H1 (cell line): ENCODE measurements at regions not wholly inside any gene's neighbourhood (a gene's known extent, or its start where the extent isn't known, plus 50 kb on each side); places are given as distances from the start of the nearest gene placed in this dataset.

Experiments used
- CTCF ChIA-PET: fragments of 300-600 bp; sonication (Branson Sonifier 250); formaldehyde crosslinking; loops from one replicate; lab custom pipeline; 2021; ENCODE audit not compliant: partially characterized antibody; lab: Charles Lee
- POLR2A ChIA-PET: fragments of 300-600 bp; sonication (Branson Sonifier 250); formaldehyde crosslinking; loops from one replicate; lab custom pipeline; 2021; ENCODE audit warnings: inconsistent platforms; ENCODE audit not compliant: partially characterized antibody; lab: Charles Lee
- DNase-seq, 2 experiments: peaks; one replicate each; pipeline versions ENCODE4 v3.0.0 to v3.0.0-alpha.2; 2010 to 2022; ENCODE audit warnings: low spot score in 2 of 2, low read depth in 1 of 2, mixed read lengths in 1 of 2
- FAIRE-seq: peaks from 2 replicates; lab custom pipeline; 2011; peaks lifted over from hg19 to GRCh38; lab: Jason Lieb, UNC
- H2AFZ ChIP-seq: 2 replicates; pipeline ENCODE4 v1.8.1; 2012; ENCODE audit warnings: low read length, inconsistent platforms
- H2AK5ac ChIP-seq: 2 replicates; pipeline ENCODE4 v1.6.1; 2013; ENCODE audit warnings: low read depth, low read length
- H2BK120ac ChIP-seq: replicated peaks from 2 replicates; pipeline ENCODE3; 2013; ENCODE audit warnings: low read depth, low read length, inconsistent platforms
- H2BK12ac ChIP-seq: 2 replicates; pipeline ENCODE4 v1.6.1; 2013; ENCODE audit warnings: low read depth, low read length
- H2BK15ac ChIP-seq: 2 replicates; pipeline ENCODE4 v1.6.1; 2013; ENCODE audit warnings: low read length
- H2BK20ac ChIP-seq: 2 replicates; pipeline ENCODE4 v1.6.1; 2013; ENCODE audit warnings: low read length
- H2BK5ac ChIP-seq: 2 replicates; pipeline ENCODE4 v1.6.1; 2013; ENCODE audit warnings: low read depth, low read length
- H3K14ac ChIP-seq: 2 replicates; pipeline ENCODE4 v1.6.1; 2013; ENCODE audit warnings: inconsistent platforms; ENCODE audit not compliant: insufficient read length
- H3K18ac ChIP-seq: 2 replicates; pipeline ENCODE4 v1.6.1; 2013; ENCODE audit warnings: low read length; ENCODE audit errors: extremely low read depth
- H3K23ac ChIP-seq: 2 replicates; pipeline ENCODE4 v1.6.1; 2013; ENCODE audit warnings: inconsistent platforms; ENCODE audit not compliant: insufficient read length
- H3K23me2 ChIP-seq: 2 replicates; pipeline ENCODE4 v1.6.1; 2013; ENCODE audit warnings: low read depth, low read length
- H3K27ac ChIP-seq: 2 replicates; pipeline ENCODE4 v1.6.1; 2011; ENCODE audit warnings: low read depth, low read length, inconsistent platforms
- H3K27me3 ChIP-seq, 4 experiments: replicated peaks in 1 of 4; 1 replicate in 1 of 4; 2 replicates in 3 of 4; pipeline versions ENCODE4 v1.6.1 to v1.8.1; 2011 to 2013; ENCODE audit warnings: low read length in 3 of 4, mild to moderate bottlenecking in 3 of 4, inconsistent platforms in 2 of 4, mixed read lengths in 2 of 4, moderate library complexity in 1 of 4; ENCODE audit not compliant: control insufficient read depth in 3 of 4, insufficient read depth in 3 of 4; ENCODE audit errors: extremely low read depth in 1 of 4
- H3K36me3 ChIP-seq, 4 experiments: 2 replicates each; pipeline versions ENCODE4 v1.6.1 to v1.8.1; 2011 to 2013; ENCODE audit warnings: mild to moderate bottlenecking in 4 of 4, low read length in 3 of 4, moderate library complexity in 2 of 4, control low read depth in 1 of 4, inconsistent platforms in 1 of 4; ENCODE audit not compliant: insufficient read depth in 4 of 4, control insufficient read depth in 2 of 4
- H3K4ac ChIP-seq: replicated peaks from 2 replicates; pipeline ENCODE3; 2013; ENCODE audit warnings: low read length, low read depth, mixed read lengths, inconsistent platforms; ENCODE audit not compliant: insufficient read length
- H3K4me1 ChIP-seq, 4 experiments: replicated peaks in 1 of 4; 1 replicate in 1 of 4; 2 replicates in 3 of 4; pipeline versions ENCODE4 v1.6.1 to v1.8.1; 2011 to 2013; ENCODE audit warnings: low read length in 3 of 4, inconsistent platforms in 2 of 4, mixed read lengths in 1 of 4; ENCODE audit not compliant: insufficient read depth in 4 of 4, control insufficient read depth in 3 of 4
- H3K4me2 ChIP-seq, 2 experiments: 2 replicates each; pipeline versions ENCODE4 v1.6.1 to v1.8.1; 2011 to 2013; ENCODE audit warnings: low read depth in 2 of 2, low read length in 2 of 2, control low read depth in 1 of 2, inconsistent platforms in 1 of 2, mild to moderate bottlenecking in 1 of 2; ENCODE audit not compliant: insufficient read depth in 1 of 2
- H3K4me3 ChIP-seq, 4 experiments: fragments of 200-600, 300-600 bp in 1 of 4; sonication (generic), shearing (Covaris generic), sonication (Bioruptor Twin) in 1 of 4; 2 replicates each; pipeline versions ENCODE4 v1.5.1 to v1.8.1; 2011 to 2016; ENCODE audit warnings: low read length in 4 of 4, low read depth in 3 of 4, control low read depth in 2 of 4, inconsistent platforms in 2 of 4, mild to moderate bottlenecking in 2 of 4, mixed read lengths in 1 of 4, moderate library complexity in 1 of 4; ENCODE audit not compliant: insufficient read depth in 2 of 4; ENCODE audit errors: extremely low read depth in 1 of 4
- H3K56ac ChIP-seq: replicated peaks from 2 replicates; pipeline ENCODE3; 2013; ENCODE audit warnings: low read depth, mild to moderate bottlenecking, mixed read lengths, low read length, inconsistent platforms; ENCODE audit not compliant: insufficient read length
- H3K79me1 ChIP-seq: 2 replicates; pipeline ENCODE4 v1.6.1; 2013; ENCODE audit warnings: low read depth, low read length, control low read depth
- H3K79me2 ChIP-seq, 2 experiments: 2 replicates each; pipeline versions ENCODE4 v1.6.1 to v1.8.1; 2012 to 2013; ENCODE audit warnings: low read length in 2 of 2, mild to moderate bottlenecking in 2 of 2, inconsistent platforms in 1 of 2; ENCODE audit not compliant: insufficient read depth in 2 of 2, control insufficient read depth in 1 of 2
- H3K9ac ChIP-seq, 4 experiments: replicated peaks in 1 of 4; 1 replicate in 1 of 4; 2 replicates in 3 of 4; pipeline versions ENCODE4 v1.6.1 to v1.8.1; 2011 to 2013; ENCODE audit warnings: low read depth in 3 of 4, low read length in 3 of 4, control low read depth in 2 of 4, mild to moderate bottlenecking in 2 of 4, moderate library complexity in 2 of 4, inconsistent platforms in 1 of 4; ENCODE audit errors: extremely low read depth in 1 of 4
- H3K9me3 ChIP-seq, 2 experiments: 2 replicates each; pipeline versions ENCODE4 v1.6.1 to v1.8.1; 2012 to 2013; ENCODE audit warnings: mild to moderate bottlenecking in 2 of 2, moderate library complexity in 2 of 2, control low read depth in 1 of 2, inconsistent platforms in 1 of 2, low read depth in 1 of 2, low read length in 1 of 2, mixed read lengths in 1 of 2; ENCODE audit not compliant: insufficient read depth in 2 of 2
- H4K20me1 ChIP-seq, 2 experiments: replicated peaks in 1 of 2; 2 replicates each; pipeline versions ENCODE3 to v1.8.1; 2011 to 2013; ENCODE audit warnings: inconsistent platforms in 2 of 2, low read length in 2 of 2, mild to moderate bottlenecking in 1 of 2; ENCODE audit not compliant: insufficient read depth in 2 of 2, control insufficient read depth in 1 of 2
- H4K5ac ChIP-seq: 2 replicates; pipeline ENCODE4 v1.6.1; 2013; ENCODE audit warnings: low read length, low read depth, mixed read lengths, inconsistent platforms; ENCODE audit not compliant: insufficient read length
- H4K8ac ChIP-seq: 2 replicates; pipeline ENCODE4 v1.8.0; 2013; ENCODE audit warnings: mild to moderate bottlenecking, moderate library complexity, low read length, inconsistent platforms; ENCODE audit not compliant: insufficient read depth; ENCODE audit errors: extremely low read depth
- H4K91ac ChIP-seq: replicated peaks from 2 replicates; pipeline ENCODE3; 2013; ENCODE audit warnings: low read length, mixed read lengths, inconsistent platforms; ENCODE audit not compliant: insufficient read length
- BACH1 ChIP-seq: IDR thresholded peaks from 2 replicates; pipeline ENCODE4 v1.6.1; 2012; ENCODE audit warnings: low read length, improper control_type of control experiment
- BRCA1 ChIP-seq: IDR thresholded peaks from 2 replicates; pipeline ENCODE4 v1.6.1; 2012; ENCODE audit warnings: low read depth, low read length, improper control_type of control experiment
- CREB1 ChIP-seq: IDR thresholded peaks from 2 replicates; pipeline ENCODE4 v1.6.1; 2012; ENCODE audit warnings: inconsistent platforms
- GTF2F1 ChIP-seq: IDR thresholded peaks from 2 replicates; pipeline ENCODE4 v1.6.1; 2012; ENCODE audit warnings: low read depth, low read length, improper control_type of control experiment, borderline replicate concordance
- HDAC6 ChIP-seq: IDR thresholded peaks from one replicate; pipeline ENCODE4 v1.7.1; 2012; ENCODE audit warnings: low read depth, mild to moderate bottlenecking, inconsistent platforms, low read length, moderate library complexity
- JUND ChIP-seq: IDR thresholded peaks from 2 replicates; pipeline ENCODE4 v1.6.1; 2011; ENCODE audit warnings: mild to moderate bottlenecking, improper control_type of control experiment, low read length
- KDM4A ChIP-seq: IDR thresholded peaks from one replicate; pipeline ENCODE4 v1.7.1; 2012; ENCODE audit warnings: low read depth, mild to moderate bottlenecking, moderate library complexity, low read length, inconsistent platforms; ENCODE audit not compliant: severe bottlenecking
- NANOG ChIP-seq: IDR thresholded peaks from 2 replicates; pipeline ENCODE4 v1.6.1; 2011; ENCODE audit warnings: low read length, low read depth, mild to moderate bottlenecking, inconsistent platforms; ENCODE audit not compliant: insufficient read depth, poor library complexity, severe bottlenecking
- RBBP5 ChIP-seq: IDR thresholded peaks from 2 replicates; pipeline ENCODE4 v1.7.1; 2012; ENCODE audit warnings: low read depth, mild to moderate bottlenecking, inconsistent platforms, low read length, moderate library complexity, borderline replicate concordance
- RFX5 ChIP-seq: IDR thresholded peaks from 2 replicates; pipeline ENCODE4 v1.6.1; 2011; ENCODE audit warnings: low read depth, low read length, improper control_type of control experiment, borderline replicate concordance
- SAP30 ChIP-seq: fragments of 300-600 bp; sonication (generic); IDR thresholded peaks from 2 replicates; pipeline ENCODE4 v1.7.1; 2012; ENCODE audit warnings: low read length, moderate library complexity, mild to moderate bottlenecking, inconsistent platforms; ENCODE audit not compliant: insufficient read depth, insufficient replicate concordance
- TAF7 ChIP-seq: optimal IDR thresholded peaks from 2 replicates; pipeline ENCODE3; 2011; ENCODE audit warnings: low read depth, mild to moderate bottlenecking, inconsistent platforms, low read length, moderate library complexity, borderline replicate concordance
- TBP ChIP-seq: IDR thresholded peaks from 2 replicates; pipeline ENCODE4 v1.6.1; 2011; ENCODE audit warnings: low read depth, low read length, improper control_type of control experiment
- YY1 ChIP-seq: IDR thresholded peaks from 2 replicates; pipeline ENCODE4 v1.6.1; 2011; ENCODE audit warnings: low read depth, mild to moderate bottlenecking, low read length
- WGBS, 2 experiments: shearing (Covaris generic) in 1 of 2; methylation state at CpG; one replicate each; pipeline versions ENCODE4 v1.1.6 to v1.1.7; 2013 to 2015; ENCODE audit warnings: low lambda C conversion rate in 2 of 2, mixed read lengths in 2 of 2, inconsistent platforms in 1 of 2, low coverage in 1 of 2, missing lambda C conversion rate in 1 of 2; ENCODE audit not compliant: insufficient replicate concordance in 2 of 2, insufficient coverage in 1 of 2, insufficient read length in 1 of 2; ENCODE audit errors: extremely low coverage in 1 of 2, missing lambda C conversion rate in 1 of 2; 5-methylcytosine and 5-hydroxymethylcytosine counted together

GRCh38 chr3:64825404-64826120 is 137.8 kb upstream of the ADAMTS9 start:
- Histone ChIP-seq H4K20me1 (no peaks in the 10 kb centered on the region), H4K91ac (no peak overlapping the region), H2BK20ac (no peak overlapping the region), H3K56ac (no peak overlapping the region), H2AK5ac (no peak overlapping the region), H3K23me2 (no peaks in the 10 kb centered on the region), H3K4me1 (no peaks in the 10 kb centered on the region), H3K14ac (no peak overlapping the region), H3K9ac (no peak overlapping the region), H2BK12ac (no peak overlapping the region), H3K79me1 (no peaks in the 10 kb centered on the region), H3K79me2 (no peaks in the 10 kb centered on the region), H2BK120ac (no peak overlapping the region), H3K4me3 (no peak overlapping the region), H2BK15ac (no peak overlapping the region), H2AFZ (no peak overlapping the region), H3K9me3 (no peaks in the 10 kb centered on the region), H3K18ac (no peak overlapping the region), H3K23ac (no peak overlapping the region), H2BK5ac (no peak overlapping the region), H3K4me2 (no peak overlapping the region; a peak in 1 of 4 replicates), H4K8ac (no peak overlapping the region), H4K5ac (no peak overlapping the region), H3K4ac (no peak overlapping the region), H3K36me3 (no peaks in the 10 kb centered on the region), H3K27me3 (no peaks in the 10 kb centered on the region), H3K27ac (no peak overlapping the region)
- FAIRE-seq: no peak
- no peak for DNase-seq
- CTCF ChIA-PET: interaction anchor here (1.5 to 1.7 kb wide), 2 partner anchors 11 to 345 kb away, joined by 3 to 4 read pairs; no protein-coding TSS in a partner anchor
- 80% methylated on average over 2 of the region's 2 CpGs; no CpG with 5 or more reads in 1 of the 2 experiments for WGBS, 2 experiments
- POLR2A ChIA-PET: interaction anchor here (0.5 kb wide), 1 partner anchor 1217 kb away, joined by 3 read pairs; no protein-coding TSS in a partner anchor
- TF ChIP-seq BRCA1 (no peak), CREB1 (no peak), KDM4A (no peak), GTF2F1 (no peak), YY1 (no peak), RBBP5 (no peak), NANOG (no peak), JUND (no peak), BACH1 (no peak), HDAC6 (no peak), RFX5 (no peak), SAP30 (no peak), TAF7 (no peak), TBP (no peak)
